ENCODE measurements at regions not wholly inside any gene's neighbourhood (a gene's known extent, or its start where the extent isn't known, plus 50 kb on each side); places are given as distances from the start of the nearest gene placed in this dataset.
"Not testable (repeated sequence)": the region's sequence is repeated elsewhere in the genome, so short reads cannot be mapped to it uniquely, and the experiment has no call there.

DNA sequence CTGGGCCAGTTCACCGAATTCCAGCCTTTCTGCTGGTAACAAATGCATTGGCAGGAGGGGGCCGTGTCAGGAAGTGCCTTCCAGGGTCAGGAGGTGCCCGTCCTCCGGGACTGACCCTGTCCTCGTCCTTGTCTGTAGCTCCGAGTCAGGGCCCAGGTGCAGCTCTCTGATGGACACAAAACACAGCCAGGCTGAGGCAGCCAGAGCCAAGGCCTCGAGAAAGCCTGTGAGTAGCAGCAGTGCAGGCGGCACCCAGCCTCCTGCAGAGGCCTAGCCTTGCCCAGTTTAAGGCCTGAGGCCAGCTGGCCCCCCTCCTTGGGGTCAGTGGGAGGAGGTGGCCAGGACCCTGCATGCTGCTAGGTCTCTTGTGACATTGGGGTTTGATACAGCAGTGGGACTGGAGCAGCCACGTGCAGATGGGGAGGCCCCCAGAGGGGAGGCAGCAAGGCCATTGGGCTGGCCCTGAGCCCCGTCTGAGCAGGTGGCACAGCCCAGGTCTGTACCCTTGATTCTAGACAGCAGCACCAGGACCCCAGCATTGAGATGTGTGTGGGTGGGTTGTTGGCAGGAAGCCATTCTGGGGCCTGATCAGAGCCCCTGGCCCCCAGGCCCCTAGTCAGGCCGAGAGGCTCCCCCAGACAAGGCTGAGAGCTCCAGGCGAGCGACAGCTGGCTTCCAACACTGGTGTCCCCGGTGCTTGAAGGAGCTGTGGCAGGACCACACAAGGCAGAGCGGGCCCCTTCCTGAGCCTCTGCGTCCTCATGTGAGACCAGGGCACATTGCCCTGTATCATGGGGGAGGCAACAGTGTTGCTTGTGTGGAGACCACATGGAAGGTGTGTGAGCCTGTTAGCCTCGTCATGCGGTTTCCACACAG, 196.9 kb downstream of the LIPI start:
- not testable (repeated sequence) for H3K27ac Mint-ChIP-seq; DNase-seq; H3K4me1 Mint-ChIP-seq; H3K4me3 Mint-ChIP-seq; ATAC-seq (ENCODE audit: low read depth in 2 of 2); H3K9me3 Mint-ChIP-seq; H3K36me3 Mint-ChIP-seq; H3K27me3 Mint-ChIP-seq

- no peaks in the 10 kb centered on the region for H3K36me3 Mint-ChIP-seq
- ATAC-seq (ENCODE audit: low read depth in 2 of 2): no peak
Measured at GRCh38 chr21:14013056-14013603, 197.6 kb downstream of the LIPI start.

DNA sequence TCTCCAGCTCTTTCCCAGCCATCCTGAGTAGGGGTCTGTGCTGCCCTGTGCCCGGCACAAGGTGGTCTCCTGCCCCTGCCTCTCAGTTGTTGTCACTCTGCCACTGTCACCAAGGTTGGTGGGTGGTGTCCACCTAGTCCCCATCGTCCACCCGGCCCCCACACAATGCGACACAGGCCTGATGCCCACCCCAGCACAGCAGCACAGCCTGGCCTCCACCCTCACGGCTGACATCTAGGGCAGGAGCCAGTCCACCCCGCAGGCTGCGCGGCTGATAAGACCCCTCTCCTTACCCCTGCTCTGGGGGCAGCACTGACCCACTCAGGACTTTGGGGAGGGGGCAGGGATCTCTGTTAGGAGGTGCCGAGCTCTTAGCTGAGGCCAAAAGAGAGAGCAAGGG, 198.3 kb downstream of the LIPI start:
- Mint-ChIP-seq H3K27me3 (no peaks in the 10 kb centered on the region), H3K27ac (no peak overlapping the region), H3K9me3 (no peaks in the 10 kb centered on the region), H3K4me1 (no peaks in the 10 kb centered on the region), H3K4me3 (no peak overlapping the region), H3K36me3 (no peaks in the 10 kb centered on the region)
- no peak for DNase-seq
- ATAC-seq (ENCODE audit: low read depth in 2 of 2): no peak

More at GRCh38 chr21:14013056-14013603, 197.6 kb downstream of the LIPI start:
- DNase-seq: no peak
- Mint-ChIP-seq H3K27me3 (no peaks in the 10 kb centered on the region), H3K9me3 (no peaks in the 10 kb centered on the region), H3K27ac (no peak overlapping the region), H3K4me3 (no peak overlapping the region), H3K4me1 (no peaks in the 10 kb centered on the region)

DNA sequence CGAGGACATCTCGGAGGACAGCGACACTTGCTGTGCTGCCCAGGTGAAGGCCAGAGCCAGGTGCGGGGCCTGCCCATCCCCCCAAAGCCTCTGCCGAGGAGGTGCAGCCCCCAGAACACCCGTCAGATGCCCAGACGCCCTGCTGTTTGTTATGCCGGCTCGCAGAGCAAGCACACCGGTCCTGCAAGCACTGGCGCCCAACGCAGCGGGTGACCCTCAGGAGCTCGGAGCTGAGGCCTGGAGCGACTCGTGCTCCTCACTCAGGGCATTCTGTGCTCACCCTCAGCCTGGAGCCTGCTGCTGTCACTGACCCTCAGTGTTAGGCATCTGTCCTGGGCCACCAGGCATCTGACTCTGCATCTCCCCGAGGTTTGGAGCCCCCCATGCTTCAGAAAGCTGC, 199.0 kb downstream of the LIPI start:
- H3K9me3 Mint-ChIP-seq; DNase-seq; H3K4me1 Mint-ChIP-seq; ATAC-seq (ENCODE audit: low read depth in 2 of 2); H3K27me3 Mint-ChIP-seq; H3K27ac Mint-ChIP-seq; H3K36me3 Mint-ChIP-seq; H3K4me3 Mint-ChIP-seq: not testable (repeated sequence)

DNA sequence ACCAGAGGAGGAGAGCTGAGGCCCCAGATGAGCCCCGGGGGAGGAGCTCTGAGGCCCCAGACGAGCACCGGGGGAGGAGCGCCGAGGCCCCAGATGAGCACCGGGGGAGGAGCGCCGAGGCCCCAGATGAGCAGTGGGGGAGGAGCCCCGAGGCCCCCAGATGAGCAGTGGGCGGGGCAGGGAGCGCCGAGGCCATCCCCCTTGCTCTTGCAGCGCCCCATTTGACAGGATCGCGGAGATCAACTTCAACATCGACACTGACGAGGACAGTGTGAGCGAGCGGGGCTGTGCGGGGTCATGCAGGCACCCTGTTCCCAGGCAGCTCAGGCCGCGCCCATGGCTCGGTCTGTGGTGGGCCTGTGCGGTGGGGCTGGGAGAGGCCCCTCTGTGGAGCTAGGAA, 199.6 kb downstream of the LIPI start:
- not testable (repeated sequence) for H3K9me3 Mint-ChIP-seq; H3K36me3 Mint-ChIP-seq; DNase-seq; H3K27ac Mint-ChIP-seq; H3K4me1 Mint-ChIP-seq; ATAC-seq (ENCODE audit: low read depth in 2 of 2); H3K27me3 Mint-ChIP-seq; H3K4me3 Mint-ChIP-seq

DNA sequence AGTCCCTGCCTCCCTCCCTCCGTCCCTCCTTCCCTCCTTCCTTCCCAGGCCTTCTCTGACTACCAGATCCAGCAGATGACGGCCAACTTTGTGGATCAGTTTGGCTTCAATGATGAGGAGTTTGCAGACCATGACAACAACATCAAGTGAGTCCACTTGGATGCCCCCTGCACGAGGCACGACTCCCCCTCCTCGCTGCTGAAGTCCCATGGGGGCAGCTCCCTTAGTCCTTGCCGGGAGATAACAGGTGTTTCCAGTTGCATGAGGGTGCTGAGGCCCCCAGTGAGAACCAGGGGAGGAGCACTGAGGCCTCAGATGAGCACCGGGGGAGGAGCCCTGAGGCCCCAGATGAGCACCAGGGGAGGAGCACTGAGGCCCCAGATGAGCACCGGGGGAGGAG, 200.0 kb downstream of the LIPI start:
- H3K9me3 Mint-ChIP-seq: no peaks in the 10 kb centered on the region
- ATAC-seq (ENCODE audit: low read depth in 2 of 2) (no peak), DNase-seq (no peak)
- no peaks in the 10 kb centered on the region for H3K4me1 Mint-ChIP-seq
- H3K36me3 Mint-ChIP-seq: no peaks in the 10 kb centered on the region
- H3K27me3 Mint-ChIP-seq: no peaks in the 10 kb centered on the region
- no peak overlapping the region for H3K4me3 Mint-ChIP-seq
- H3K27ac Mint-ChIP-seq: no peak overlapping the region

GRCh38 chr21:14009990-14010389, 200.8 kb downstream of the LIPI start:
- not testable (repeated sequence) for H3K27me3 Mint-ChIP-seq; ATAC-seq (ENCODE audit: low read depth in 2 of 2)

DNA sequence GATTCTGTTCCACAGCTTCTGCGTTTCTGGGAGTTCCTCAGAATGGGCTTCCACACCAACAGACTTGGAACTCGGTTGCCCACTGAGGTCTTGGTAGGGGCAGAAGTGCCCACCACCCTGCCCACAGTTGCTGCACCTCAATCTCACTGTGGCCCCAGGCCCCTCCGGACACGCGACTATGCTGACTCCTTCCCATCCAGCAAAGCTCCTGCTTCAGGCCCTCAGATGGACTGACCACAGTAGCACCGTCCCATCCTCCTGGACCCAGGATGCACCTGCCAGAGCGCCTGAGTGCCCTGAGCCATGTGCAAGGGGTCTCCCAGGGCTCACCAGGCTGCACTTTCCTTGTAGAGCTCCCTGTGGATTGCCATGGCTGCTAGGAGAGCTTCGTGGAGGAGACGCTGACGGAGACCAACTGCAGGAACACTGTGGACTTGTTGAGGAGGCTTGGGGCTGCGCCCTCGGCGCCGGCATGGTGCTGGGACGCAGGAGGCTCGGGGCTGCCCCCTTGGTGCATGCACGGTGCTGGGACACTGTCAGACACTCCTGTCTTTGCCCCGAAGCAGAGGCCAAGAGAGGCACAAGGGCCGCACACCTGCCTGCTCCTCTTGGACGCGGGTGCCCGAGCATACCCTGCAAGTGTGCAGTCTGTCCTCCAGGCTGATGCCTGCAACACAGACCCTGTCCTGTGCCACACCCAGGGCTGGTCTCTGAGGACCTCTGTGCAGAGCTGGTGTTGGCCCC, 201.3 kb downstream of the LIPI start:
- not testable (repeated sequence) for H3K9me3 Mint-ChIP-seq; H3K36me3 Mint-ChIP-seq; H3K4me3 Mint-ChIP-seq; H3K4me1 Mint-ChIP-seq; ATAC-seq (ENCODE audit: low read depth in 2 of 2); H3K27me3 Mint-ChIP-seq; H3K27ac Mint-ChIP-seq; DNase-seq

More at GRCh38 chr21:14009990-14010389, 200.8 kb downstream of the LIPI start:
- H3K9me3 Mint-ChIP-seq, H3K36me3 Mint-ChIP-seq, H3K4me1 Mint-ChIP-seq, DNase-seq, H3K27ac Mint-ChIP-seq, H3K4me3 Mint-ChIP-seq: not testable (repeated sequence)

- not testable (repeated sequence) for H3K27ac Mint-ChIP-seq; H3K9me3 Mint-ChIP-seq; ATAC-seq (ENCODE audit: low read depth in 2 of 2); H3K27me3 Mint-ChIP-seq; H3K4me3 Mint-ChIP-seq; DNase-seq; H3K36me3 Mint-ChIP-seq; H3K4me1 Mint-ChIP-seq
Measured at GRCh38 chr21:14008436-14008835, 202.3 kb downstream of the LIPI start.

DNA sequence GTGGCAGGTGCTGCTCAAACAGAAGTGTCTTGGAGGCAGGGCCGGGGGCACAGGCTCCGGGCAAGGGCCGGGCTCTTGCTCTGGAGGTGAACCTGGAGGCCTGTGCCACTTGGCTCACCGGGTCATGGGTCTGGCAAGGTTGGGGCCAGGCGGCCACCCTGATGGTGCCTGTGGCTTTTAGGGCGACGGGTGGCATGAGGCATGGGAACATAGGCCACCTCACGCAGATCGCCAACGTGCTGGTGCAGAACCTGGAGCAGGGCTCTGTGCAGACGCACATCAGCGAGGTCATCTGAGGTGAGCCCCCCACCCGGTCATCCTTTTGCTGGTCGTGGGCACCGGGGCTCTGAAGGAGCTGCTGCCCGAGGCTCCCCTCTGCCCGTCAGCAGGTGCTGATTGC, 202.7 kb downstream of the LIPI start:
- not testable (repeated sequence) for DNase-seq; H3K27me3 Mint-ChIP-seq; H3K27ac Mint-ChIP-seq; H3K4me3 Mint-ChIP-seq; H3K4me1 Mint-ChIP-seq; H3K9me3 Mint-ChIP-seq; H3K36me3 Mint-ChIP-seq; ATAC-seq (ENCODE audit: low read depth in 2 of 2)

GRCh38 chr21:14006144-14006543, 204.6 kb downstream of the LIPI start:
- DNase-seq; H3K27ac Mint-ChIP-seq; H3K9me3 Mint-ChIP-seq; H3K36me3 Mint-ChIP-seq; H3K4me1 Mint-ChIP-seq; ATAC-seq (ENCODE audit: low read depth in 2 of 2); H3K27me3 Mint-ChIP-seq; H3K4me3 Mint-ChIP-seq: not testable (repeated sequence)

DNA sequence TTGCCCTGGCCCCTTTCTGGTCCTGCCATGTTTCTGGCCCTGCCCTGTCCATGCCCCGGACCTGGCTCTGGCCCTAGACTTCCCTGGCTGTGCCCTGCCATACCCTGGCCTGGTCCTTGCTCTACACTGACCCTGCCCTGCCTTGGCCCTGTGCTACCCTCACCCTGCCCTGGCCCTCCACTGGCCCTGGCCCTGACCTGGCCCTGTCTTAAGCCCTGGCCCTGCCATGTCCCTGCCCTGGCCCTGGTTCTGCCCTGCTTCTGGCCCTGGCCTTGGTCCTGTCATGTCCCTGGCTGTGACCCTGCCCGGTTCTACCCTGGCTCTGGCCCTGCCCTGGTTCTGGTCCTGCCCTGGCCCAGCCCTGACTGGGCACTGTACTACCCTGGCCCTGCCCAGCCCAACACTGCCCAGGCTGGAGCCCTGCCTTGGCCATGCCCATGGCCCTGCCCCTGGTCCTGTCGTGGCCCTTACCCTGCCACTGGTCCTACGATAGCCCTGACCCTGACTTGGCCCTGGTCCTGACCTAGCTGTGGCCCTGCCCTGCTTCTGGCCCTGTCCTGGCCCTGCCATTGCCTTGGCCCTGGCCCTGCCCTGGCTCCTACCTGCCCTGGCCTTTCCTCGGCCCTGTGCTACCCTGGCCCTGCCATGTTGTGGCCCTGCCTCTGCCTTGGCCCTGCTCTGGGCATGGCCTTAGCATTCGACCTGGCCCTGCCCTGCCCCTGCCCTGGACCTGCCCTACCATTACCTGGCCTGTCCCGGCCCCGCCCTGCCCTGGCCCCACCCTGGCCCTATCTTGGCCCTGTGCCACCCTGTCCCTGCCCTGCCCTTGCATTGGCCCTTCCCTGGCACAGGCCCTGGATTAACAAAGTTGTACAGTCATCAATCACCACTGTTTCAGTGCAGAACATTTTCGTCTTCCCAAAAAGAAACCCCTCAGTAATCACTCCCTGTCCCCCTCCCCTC, 223.5 kb downstream of the LIPI start:
- not testable (repeated sequence) for ATAC-seq (ENCODE audit: low read depth in 2 of 2); H3K27ac Mint-ChIP-seq; H3K36me3 Mint-ChIP-seq; H3K4me3 Mint-ChIP-seq; H3K27me3 Mint-ChIP-seq; DNase-seq; H3K4me1 Mint-ChIP-seq; H3K9me3 Mint-ChIP-seq
